Parathyroid adenoma (tissue), 2 donors: ENCODE measurements at regions not wholly inside any gene's neighbourhood (a gene's known extent, or its start where the extent isn't known, plus 50 kb on each side); places are given as distances from the start of the nearest gene placed in this dataset.

ENCODE experiments used
- H2AFZ ChIP-seq: fragments of 300-600 bp; sonication (generic); one replicate; pipeline ENCODE4 v1.7.0; 2017; ENCODE audit warnings: antibody characterized with exemption, mild to moderate bottlenecking
- H3K27ac ChIP-seq: fragments of 300-600 bp; sonication (generic); one replicate; pipeline ENCODE4 v1.7.0; 2017
- H3K27me3 ChIP-seq: fragments of 300-600 bp; sonication (generic); one replicate; pipeline ENCODE4 v1.7.0; 2017; ENCODE audit warnings: low read length; ENCODE audit not compliant: control insufficient read depth, insufficient read depth
- H3K36me3 ChIP-seq: fragments of 300-600 bp; sonication (generic); one replicate; pipeline ENCODE4 v1.7.0; 2017; ENCODE audit warnings: low read length; ENCODE audit not compliant: control insufficient read depth, insufficient read depth
- H3K4me1 ChIP-seq: fragments of 300-600 bp; sonication (generic); one replicate; pipeline ENCODE4 v1.7.0; 2017; ENCODE audit warnings: control low read depth
- H3K4me2 ChIP-seq: fragments of 300-600 bp; sonication (generic); one replicate; pipeline ENCODE4 v1.7.0; 2017; ENCODE audit warnings: low read length
- H3K4me3 ChIP-seq: fragments of 300-600 bp; sonication (generic); one replicate; pipeline ENCODE4 v1.7.0; 2017; ENCODE audit warnings: low read depth, low read length
- H3K79me2 ChIP-seq: fragments of 300-600 bp; sonication (generic); one replicate; pipeline ENCODE4 v1.7.0; 2017; ENCODE audit warnings: control low read depth
- H3K9ac ChIP-seq: fragments of 300-600 bp; sonication (generic); one replicate; pipeline ENCODE4 v1.7.0; 2017; ENCODE audit warnings: mild to moderate bottlenecking
- H3K9me3 ChIP-seq: fragments of 300-600 bp; sonication (generic); one replicate; pipeline ENCODE4 v1.7.0; 2017; ENCODE audit warnings: low read length; ENCODE audit not compliant: control insufficient read depth
- CTCF ChIP-seq: fragments of 300-600 bp; sonication (generic); IDR thresholded peaks from one replicate; pipeline ENCODE4 v1.7.0; 2017; ENCODE audit warnings: antibody characterized with exemption, mild to moderate bottlenecking
- donor health status: primary hyperparathyroidism.

GRCh38 chr9:18058564-18059442 is 415.1 kb upstream of the ADAMTSL1 start:
- TF ChIP-seq CTCF, result no peak
- Histone ChIP-seq H3K79me2 (no peaks in the 10 kb centered on the region), H2AFZ (no peak overlapping the region), H3K4me3 (no peak overlapping the region), H3K9me3 (no peaks in the 10 kb centered on the region), H3K9ac (no peak overlapping the region), H3K36me3 (no peaks in the 10 kb centered on the region), H3K4me2 (no peak overlapping the region), H3K27ac (no peak overlapping the region), H3K27me3 (no peaks in the 10 kb centered on the region), H3K4me1 (no peaks in the 10 kb centered on the region)

GRCh38 chr9:18059447-18059846 is 414.5 kb upstream of the ADAMTSL1 start:
- Histone ChIP-seq H3K27me3 (no peaks in the 10 kb centered on the region), H3K4me2 (no peak overlapping the region), H3K4me3 (no peak overlapping the region), H3K9ac (no peak overlapping the region), H3K79me2 (no peaks in the 10 kb centered on the region), H3K27ac (no peak overlapping the region), H3K36me3 (no peaks in the 10 kb centered on the region), H2AFZ (no peak overlapping the region), H3K9me3 (no peaks in the 10 kb centered on the region), H3K4me1 (no peaks in the 10 kb centered on the region)
- TF ChIP-seq CTCF, result no peak

DNA sequence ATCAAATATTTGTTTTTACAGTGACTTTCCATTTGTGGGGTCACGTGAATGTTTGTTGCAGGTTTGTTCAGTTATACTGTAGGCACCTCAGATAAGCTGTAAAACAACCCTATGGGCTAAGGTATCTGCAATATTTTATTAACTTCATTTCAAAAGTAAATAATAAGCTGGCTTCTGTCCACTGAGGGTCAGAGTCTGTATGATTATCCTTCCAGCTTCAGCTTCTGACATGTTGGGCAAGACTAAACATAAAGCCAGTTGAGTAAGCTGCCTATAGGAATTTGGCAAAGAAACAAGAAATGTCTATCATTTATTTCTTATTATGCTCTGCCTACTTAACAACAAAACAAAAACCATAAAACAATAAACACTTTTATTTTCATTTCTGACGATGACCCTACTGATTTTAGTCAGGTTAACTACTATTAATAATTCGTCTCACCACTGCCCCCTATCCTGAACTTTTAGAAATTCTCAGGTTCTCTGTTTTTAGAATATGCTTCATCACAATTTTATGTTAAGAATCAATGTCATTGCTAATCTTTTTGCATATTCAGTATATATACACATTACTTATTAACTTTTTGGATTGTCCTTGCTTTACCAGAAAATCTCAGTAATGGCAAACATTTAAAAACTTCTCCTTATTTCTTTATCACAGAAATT is 413.6 kb upstream of the ADAMTSL1 start:
- no peak for TF ChIP-seq CTCF
- no peak overlapping the region for H2AFZ ChIP-seq
- H3K27me3 ChIP-seq, result no peaks in the 10 kb centered on the region
- H3K4me1 ChIP-seq, result no peaks in the 10 kb centered on the region
- no peak overlapping the region for H3K4me3 ChIP-seq
- no peak overlapping the region for H3K27ac ChIP-seq
- no peaks in the 10 kb centered on the region for H3K79me2 ChIP-seq
- no peak overlapping the region for H3K4me2 ChIP-seq
- H3K9ac ChIP-seq, result no peak overlapping the region
- no peaks in the 10 kb centered on the region for H3K36me3 ChIP-seq
- H3K9me3 ChIP-seq, result no peaks in the 10 kb centered on the region

- H3K4me3 ChIP-seq, result no peak overlapping the region
- TF ChIP-seq CTCF, result no peak
- H2AFZ ChIP-seq, result no peak overlapping the region
- H3K27me3 ChIP-seq, result no peaks in the 10 kb centered on the region
- H3K4me1 ChIP-seq, result no peaks in the 10 kb centered on the region
- no peak overlapping the region for H3K4me2 ChIP-seq
- H3K9me3 ChIP-seq, result no peaks in the 10 kb centered on the region
- no peak overlapping the region for H3K27ac ChIP-seq
- no peak overlapping the region for H3K9ac ChIP-seq
- H3K79me2 ChIP-seq, result no peaks in the 10 kb centered on the region
- no peaks in the 10 kb centered on the region for H3K36me3 ChIP-seq
Measured at GRCh38 chr9:18061332-18061731, 412.6 kb upstream of the ADAMTSL1 start.
